HCT116 (cell line): ENCODE measurements at regions not wholly inside any gene's neighbourhood (a gene's known extent, or its start where the extent isn't known, plus 50 kb on each side); places are given as distances from the start of the nearest gene placed in this dataset.

Experiments used
- ATAC-seq: fragments of 200-7000 bp; cut with Tn5 transposase; 2 replicates; pipeline ENCODE4 v1.9.1; 2020; ENCODE audit warnings: mild to moderate bottlenecking, moderate library complexity
- BruUV-seq: library from RNA; stranded (reverse); fragments of 400-500 nt; replicated peaks from 2 replicates; lab custom pipeline; 2021; lab: Mats Ljungman, UMichigan
- CTCF ChIA-PET: fragments of 300-600 bp; sonication (Branson Sonifier 250); formaldehyde crosslinking; loops from one replicate; lab custom pipeline; 2021; ENCODE audit warnings: antibody characterized with exemption; lab: Charles Lee
- POLR2A ChIA-PET: fragments of 300-600, 350-600 bp; sonication (Branson Sonifier 250); formaldehyde crosslinking; loops from one replicate; lab custom pipeline; 2021; ENCODE audit warnings: antibody characterized with exemption; lab: Charles Lee
- RAD21 ChIA-PET, 2 experiments: fragments of 300-600 bp; sonication (Branson Sonifier 250); formaldehyde crosslinking; loops; one replicate each; lab custom pipeline; 2023; ENCODE audit warnings: low total read pairs in 2 of 2; ENCODE audit not compliant: uncharacterized antibody in 2 of 2, unreplicated experiment in 2 of 2, low non-redundant PET in 1 of 2; lab: Charles Lee
- DNase-seq: peaks from one replicate; pipeline ENCODE4 v3.0.0-alpha.2; 2010; ENCODE audit warnings: low read depth, low spot score
- H2AFZ ChIP-seq: fragments of 200-600 bp; shearing (Covaris generic), sonication (generic); 2 replicates; pipeline ENCODE4 v1.6.1; 2017; ENCODE audit warnings: low read depth, mixed run types, mixed read lengths, antibody characterized with exemption, low read length; ENCODE audit not compliant: poor library complexity, severe bottlenecking
- H3K27ac ChIP-seq: 2 replicates; pipeline ENCODE4 v1.5.1; 2012; ENCODE audit warnings: low read depth, low read length
- H3K27me3 ChIP-seq: fragments of 200-600 bp; sonication (generic); 2 replicates; pipeline ENCODE4 v1.6.1; 2016; ENCODE audit warnings: mixed run types, low read length, mixed read lengths; ENCODE audit not compliant: insufficient read depth
- H3K36me3 ChIP-seq, 2 experiments: fragments of 200-500 bp in 1 of 2; fragments of 200-600 bp in 1 of 2; sonication (Bioruptor generic) in 1 of 2; sonication (generic) in 1 of 2; 2 replicates each; pipeline versions ENCODE4 v1.5.1 to v1.6.1; 2014 to 2016; ENCODE audit warnings: low read length in 2 of 2, inconsistent platforms in 1 of 2, mixed read lengths in 1 of 2, mixed run types in 1 of 2; ENCODE audit not compliant: insufficient read depth in 2 of 2, control insufficient read depth in 1 of 2
- H3K4me1 ChIP-seq, 2 experiments: fragments of 200-600 bp in 1 of 2; sonication (generic) in 1 of 2; 2 replicates each; pipeline versions ENCODE4 v1.5.1 to v1.6.1; 2012 to 2017; ENCODE audit warnings: low read length in 2 of 2, inconsistent platforms in 1 of 2, mild to moderate bottlenecking in 1 of 2, mixed read lengths in 1 of 2, mixed run types in 1 of 2, moderate library complexity in 1 of 2; ENCODE audit not compliant: insufficient read depth in 2 of 2, control insufficient read depth in 1 of 2
- H3K4me2 ChIP-seq: fragments of 200-600 bp; sonication (generic); 2 replicates; pipeline ENCODE4 v1.6.1; 2017; ENCODE audit warnings: mixed run types, low read length, mixed read lengths
- H3K4me3 ChIP-seq, 2 experiments: fragments of 200-600 bp in 1 of 2; sonication (generic) in 1 of 2; replicated peaks in 1 of 2; 2 replicates each; pipeline ENCODE4 v1.5.1; 2011 to 2016; ENCODE audit warnings: low read length in 2 of 2, control low read depth in 1 of 2, low read depth in 1 of 2, mild to moderate bottlenecking in 1 of 2, mixed read lengths in 1 of 2, mixed run types in 1 of 2
- H3K79me2 ChIP-seq: fragments of 200-600 bp; sonication (generic); 2 replicates; pipeline ENCODE4 v1.6.1; 2017; ENCODE audit warnings: mild to moderate bottlenecking, mixed run types, low read length, moderate library complexity, mixed read lengths; ENCODE audit not compliant: insufficient read depth
- H3K9ac ChIP-seq: fragments of 200-600 bp; sonication (generic); 2 replicates; pipeline ENCODE4 v1.6.1; 2016; ENCODE audit warnings: low read length, mixed read lengths
- H3K9me2 ChIP-seq: fragments of 200-600 bp; sonication (generic), shearing (Covaris generic); 2 replicates; pipeline ENCODE4 v1.6.1; 2017; ENCODE audit warnings: mixed run types, mild to moderate bottlenecking, moderate library complexity; ENCODE audit not compliant: insufficient read depth
- H3K9me3 ChIP-seq, 2 experiments: fragments of 200-500 bp in 1 of 2; fragments of 200-600 bp in 1 of 2; sonication (Bioruptor generic) in 1 of 2; sonication (generic) in 1 of 2; 2 replicates each; pipeline ENCODE4 v1.6.1; 2014 to 2017; ENCODE audit warnings: low read length in 2 of 2, mixed read lengths in 2 of 2, inconsistent platforms in 1 of 2, low read depth in 1 of 2, mild to moderate bottlenecking in 1 of 2, mixed run types in 1 of 2, moderate library complexity in 1 of 2; ENCODE audit not compliant: control insufficient read depth in 1 of 2, insufficient read depth in 1 of 2
- H4K20me1 ChIP-seq: fragments of 200-600 bp; sonication (generic), shearing (Covaris generic); 2 replicates; pipeline ENCODE4 v1.6.1; 2017; ENCODE audit warnings: mixed run types, mild to moderate bottlenecking, moderate library complexity; ENCODE audit not compliant: insufficient read depth
- CEBPB ChIP-seq: IDR thresholded peaks from 2 replicates; pipeline ENCODE4 v1.6.1; 2012; ENCODE audit warnings: low read depth
- EGR1 ChIP-seq: IDR thresholded peaks from 2 replicates; pipeline ENCODE4 v1.6.1; 2012; ENCODE audit warnings: low read depth
- EZH2phosphoT487 ChIP-seq: fragments of 200-600 bp; IDR thresholded peaks from 2 replicates; pipeline ENCODE4 v1.6.1; 2018; ENCODE audit warnings: antibody characterized with exemption, borderline replicate concordance
- POLR2A ChIP-seq: IDR thresholded peaks from 2 replicates; pipeline ENCODE4 v1.7.0; 2011; ENCODE audit warnings: borderline replicate concordance; ENCODE audit not compliant: insufficient read depth, insufficient read length; ENCODE audit errors: extremely low read depth
- SIN3A ChIP-seq: IDR thresholded peaks from 2 replicates; pipeline ENCODE4 v1.6.1; 2012; ENCODE audit warnings: low read depth
- SRF ChIP-seq: IDR thresholded peaks from 2 replicates; pipeline ENCODE4 v1.6.1; 2012; ENCODE audit warnings: low read depth
- intact Hi-C: fragments of 100-400 bp; cut with micrococcal nuclease; formaldehyde crosslinking; loops from 2 replicates; pipeline ENCODE4 v1.10.0; 2022
- TF ChIP-seq, protein P1 (sequence below): IDR thresholded peaks from 2 replicates; pipeline ENCODE4 v1.6.1; 2012; ENCODE audit warnings: low read depth
- TF ChIP-seq, protein P2 (sequence below), 3 experiments: fragments of 200-600 bp in 1 of 3; sonication (generic) in 1 of 3; IDR thresholded peaks in 2 of 3; conservative IDR thresholded peaks in 1 of 3; 2 replicates each; pipeline ENCODE4 v1.5.1; 2012 to 2017; ENCODE audit warnings: low read depth in 2 of 3, low read length in 2 of 3, antibody characterized with exemption in 1 of 3, borderline replicate concordance in 1 of 3, control low read depth in 1 of 3, mild to moderate bottlenecking in 1 of 3, mixed read lengths in 1 of 3, mixed run types in 1 of 3, moderate library complexity in 1 of 3; ENCODE audit not compliant: insufficient read depth in 1 of 3
- TF ChIP-seq, protein P3 (sequence below): IDR thresholded peaks from 2 replicates; pipeline ENCODE4 v1.6.1; 2012

DNA sequence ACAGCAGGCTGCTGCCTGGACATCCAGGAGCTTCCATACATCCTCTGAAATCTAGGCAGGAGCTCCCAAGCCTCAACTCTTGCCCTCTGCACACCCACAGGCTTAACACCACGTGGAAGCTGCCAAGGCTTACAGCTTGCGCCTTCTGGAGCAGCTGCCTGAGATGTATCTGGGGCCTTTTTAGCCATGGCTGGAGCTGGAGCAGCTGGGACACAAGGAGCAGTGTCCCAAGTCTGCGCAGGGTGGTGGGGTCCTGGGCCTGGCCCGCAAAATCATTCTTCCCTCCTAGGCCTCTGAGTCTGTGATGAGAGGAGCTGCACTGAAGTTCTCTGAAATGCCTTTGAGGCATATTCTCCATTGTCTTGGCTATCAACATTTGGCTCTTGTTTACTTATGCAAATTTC is 255.0 kb downstream of the DLL1 start:
- TF ChIP-seq CEBPB (no peak), SIN3A (no peak), EGR1 (no peak), POLR2A (no peak), SRF (no peak)
- TF ChIP-seq, protein P1, sequence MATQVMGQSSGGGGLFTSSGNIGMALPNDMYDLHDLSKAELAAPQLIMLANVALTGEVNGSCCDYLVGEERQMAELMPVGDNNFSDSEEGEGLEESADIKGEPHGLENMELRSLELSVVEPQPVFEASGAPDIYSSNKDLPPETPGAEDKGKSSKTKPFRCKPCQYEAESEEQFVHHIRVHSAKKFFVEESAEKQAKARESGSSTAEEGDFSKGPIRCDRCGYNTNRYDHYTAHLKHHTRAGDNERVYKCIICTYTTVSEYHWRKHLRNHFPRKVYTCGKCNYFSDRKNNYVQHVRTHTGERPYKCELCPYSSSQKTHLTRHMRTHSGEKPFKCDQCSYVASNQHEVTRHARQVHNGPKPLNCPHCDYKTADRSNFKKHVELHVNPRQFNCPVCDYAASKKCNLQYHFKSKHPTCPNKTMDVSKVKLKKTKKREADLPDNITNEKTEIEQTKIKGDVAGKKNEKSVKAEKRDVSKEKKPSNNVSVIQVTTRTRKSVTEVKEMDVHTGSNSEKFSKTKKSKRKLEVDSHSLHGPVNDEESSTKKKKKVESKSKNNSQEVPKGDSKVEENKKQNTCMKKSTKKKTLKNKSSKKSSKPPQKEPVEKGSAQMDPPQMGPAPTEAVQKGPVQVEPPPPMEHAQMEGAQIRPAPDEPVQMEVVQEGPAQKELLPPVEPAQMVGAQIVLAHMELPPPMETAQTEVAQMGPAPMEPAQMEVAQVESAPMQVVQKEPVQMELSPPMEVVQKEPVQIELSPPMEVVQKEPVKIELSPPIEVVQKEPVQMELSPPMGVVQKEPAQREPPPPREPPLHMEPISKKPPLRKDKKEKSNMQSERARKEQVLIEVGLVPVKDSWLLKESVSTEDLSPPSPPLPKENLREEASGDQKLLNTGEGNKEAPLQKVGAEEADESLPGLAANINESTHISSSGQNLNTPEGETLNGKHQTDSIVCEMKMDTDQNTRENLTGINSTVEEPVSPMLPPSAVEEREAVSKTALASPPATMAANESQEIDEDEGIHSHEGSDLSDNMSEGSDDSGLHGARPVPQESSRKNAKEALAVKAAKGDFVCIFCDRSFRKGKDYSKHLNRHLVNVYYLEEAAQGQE: no peak
- POLR2A ChIA-PET: no interaction called here
- no peaks in the 10 kb centered on the region for H3K9me2 ChIP-seq
- no peaks in the 10 kb centered on the region for H3K79me2 ChIP-seq
- no peak overlapping the region for H3K9ac ChIP-seq
- CTCF ChIA-PET: no interaction called here
- RAD21 ChIA-PET: no interaction called here
- no peak overlapping the region for H3K4me3 ChIP-seq
- H3K36me3 ChIP-seq: no peaks in the 10 kb centered on the region
- no peak for DNase-seq
- no peak overlapping the region for H2AFZ ChIP-seq
- no TSS peak for BruUV-seq
- peaks cover 0 to 14% of the 10 kb centered on the region in 2 experiments; a peak in 2 of 4 replicates for H3K4me1 ChIP-seq
- H4K20me1 ChIP-seq: no peaks in the 10 kb centered on the region
- no peak overlapping the region for H3K4me2 ChIP-seq
- no peak for ATAC-seq
- intact Hi-C loops: no loop called here
- H3K27ac ChIP-seq: no peak overlapping the region
- H3K27me3 ChIP-seq: no peaks in the 10 kb centered on the region
- H3K9me3 ChIP-seq: peaks cover 0 to 3% of the 10 kb centered on the region in 2 experiments; a peak in 2 of 4 replicates

GRCh38 chr6:170035044-170035443 is 255.8 kb downstream of the DLL1 start:
- CTCF ChIA-PET: no interaction called here
- H3K27me3 ChIP-seq: no peaks in the 10 kb centered on the region

More at GRCh38 chr6:170035044-170035443, 255.8 kb downstream of the DLL1 start:
- Histone ChIP-seq H4K20me1 (no peaks in the 10 kb centered on the region), H3K4me2 (no peak overlapping the region), H2AFZ (no peak overlapping the region), H3K4me1 (peaks cover 0 to 14% of the 10 kb centered on the region in 2 experiments; a peak in 2 of 4 replicates), H3K9me2 (no peaks in the 10 kb centered on the region), H3K9me3 (peaks cover 0 to 3% of the 10 kb centered on the region in 2 experiments; a peak in 2 of 4 replicates), H3K4me3 (no peak overlapping the region), H3K79me2 (no peaks in the 10 kb centered on the region), H3K27ac (no peak overlapping the region), H3K9ac (no peak overlapping the region), H3K36me3 (no peaks in the 10 kb centered on the region)
- DNase-seq (no peak), ATAC-seq (no peak)
- BruUV-seq: no TSS peak
- ChIA-PET RAD21 (no interaction called here), POLR2A (no interaction called here)
- TF ChIP-seq, protein P2, sequence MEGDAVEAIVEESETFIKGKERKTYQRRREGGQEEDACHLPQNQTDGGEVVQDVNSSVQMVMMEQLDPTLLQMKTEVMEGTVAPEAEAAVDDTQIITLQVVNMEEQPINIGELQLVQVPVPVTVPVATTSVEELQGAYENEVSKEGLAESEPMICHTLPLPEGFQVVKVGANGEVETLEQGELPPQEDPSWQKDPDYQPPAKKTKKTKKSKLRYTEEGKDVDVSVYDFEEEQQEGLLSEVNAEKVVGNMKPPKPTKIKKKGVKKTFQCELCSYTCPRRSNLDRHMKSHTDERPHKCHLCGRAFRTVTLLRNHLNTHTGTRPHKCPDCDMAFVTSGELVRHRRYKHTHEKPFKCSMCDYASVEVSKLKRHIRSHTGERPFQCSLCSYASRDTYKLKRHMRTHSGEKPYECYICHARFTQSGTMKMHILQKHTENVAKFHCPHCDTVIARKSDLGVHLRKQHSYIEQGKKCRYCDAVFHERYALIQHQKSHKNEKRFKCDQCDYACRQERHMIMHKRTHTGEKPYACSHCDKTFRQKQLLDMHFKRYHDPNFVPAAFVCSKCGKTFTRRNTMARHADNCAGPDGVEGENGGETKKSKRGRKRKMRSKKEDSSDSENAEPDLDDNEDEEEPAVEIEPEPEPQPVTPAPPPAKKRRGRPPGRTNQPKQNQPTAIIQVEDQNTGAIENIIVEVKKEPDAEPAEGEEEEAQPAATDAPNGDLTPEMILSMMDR (IDR thresholded peaks at IDR 0.05 in 2 of 3, conservative IDR thresholded peaks at IDR 0.05 in 1 of 3; ENCODE audit: borderline replicate concordance in 1 of 3, insufficient read depth in 1 of 3, low read depth in 2 of 3, low read length in 2 of 3): no peak
- TF ChIP-seq, protein P3, sequence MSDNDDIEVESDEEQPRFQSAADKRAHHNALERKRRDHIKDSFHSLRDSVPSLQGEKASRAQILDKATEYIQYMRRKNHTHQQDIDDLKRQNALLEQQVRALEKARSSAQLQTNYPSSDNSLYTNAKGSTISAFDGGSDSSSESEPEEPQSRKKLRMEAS: no peak
- TF ChIP-seq EZH2phosphoT487: no peak
- intact Hi-C loops: no loop called here
